ENCODE measurements at regions not wholly inside any gene's neighbourhood (a gene's known extent, or its start where the extent isn't known, plus 50 kb on each side); places are given as distances from the start of the nearest gene placed in this dataset.

DNA sequence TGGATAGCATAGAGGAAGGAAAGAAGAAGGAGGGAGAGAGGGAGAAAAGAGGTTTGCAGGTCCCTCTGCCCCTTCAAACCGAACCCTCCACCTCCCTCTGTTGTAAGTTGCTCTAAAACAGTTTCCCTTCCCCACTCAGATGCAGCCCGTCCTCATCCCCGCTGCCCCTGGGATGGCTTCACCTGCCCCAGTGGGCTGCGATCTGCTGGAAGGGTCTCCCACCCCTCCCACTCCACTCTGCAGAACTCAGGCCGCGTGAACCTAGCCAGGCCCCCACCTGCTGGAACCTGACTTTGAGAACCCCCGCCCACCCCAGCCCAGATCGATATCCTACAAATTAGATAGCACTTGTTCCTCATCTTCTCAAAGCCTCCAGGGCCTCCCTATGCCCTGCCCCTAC is 190.8 kb downstream of the DLL1 start:
- H3K9me3 Mint-ChIP-seq: peaks cover 19% of the 10 kb centered on the region
- no peak for ATAC-seq

DNA sequence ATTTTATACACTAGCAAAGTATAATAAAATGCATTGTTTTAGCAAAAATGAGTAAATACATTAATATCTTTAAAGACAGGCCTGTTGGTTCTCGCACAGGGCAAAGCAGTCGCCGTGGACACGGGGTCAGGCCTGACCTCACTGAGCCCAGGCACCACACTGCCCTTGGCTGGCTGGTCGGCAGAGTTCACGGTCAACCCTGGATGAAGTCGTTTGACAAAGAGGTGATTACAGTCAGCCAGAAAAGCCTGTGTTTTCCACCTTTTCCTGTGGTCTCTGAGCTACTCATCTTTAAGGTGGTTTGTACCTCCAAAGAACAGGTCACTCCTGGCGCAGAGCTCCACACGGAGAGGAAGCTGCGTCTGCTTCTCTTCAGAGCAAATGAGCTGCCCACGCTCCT is 191.5 kb downstream of the DLL1 start:
- DNase-seq (ENCODE audit: low spot score) (no peak), ATAC-seq (no peak)
- CTCF ChIA-PET: no interaction called here
- H3K9me3 Mint-ChIP-seq: peaks cover 16% of the 10 kb centered on the region
- no peak overlapping the region for H3K27ac Mint-ChIP-seq
- H3K4me3 Mint-ChIP-seq: no peak overlapping the region
- no peak for TF ChIP-seq SP1 (CRISPR knock-in tag; conservative IDR thresholded peaks at IDR 0.05)
- POLR2A ChIA-PET: no interaction called here
- H3K27me3 Mint-ChIP-seq (ENCODE audit: low read depth): no peaks in the 10 kb centered on the region; the same call in 1 of the 2 replicates
- peaks cover 15% of the 10 kb centered on the region for H3K4me1 Mint-ChIP-seq
- H3K36me3 Mint-ChIP-seq: peaks cover 9% of the 10 kb centered on the region

More for the DNA sequence above, 190.8 kb downstream of the DLL1 start:
- Mint-ChIP-seq H3K27ac (no peak overlapping the region), H3K36me3 (peaks cover 9% of the 10 kb centered on the region), H3K4me3 (no peak overlapping the region), H3K4me1 (peaks cover 15% of the 10 kb centered on the region), H3K27me3 (ENCODE audit: low read depth) (no peaks in the 10 kb centered on the region; the same call in 1 of the 2 replicates)
- no peak for DNase-seq (ENCODE audit: low spot score)
- TF ChIP-seq SOX15 (CRISPR knock-in tag; IDR thresholded peaks at IDR 0.05) (no peak), ZNF232 (CRISPR knock-in tag; IDR thresholded peaks at IDR 0.05) (no peak), SMAD4 (CRISPR knock-in tag; IDR thresholded peaks at IDR 0.05) (no peak), OVOL2 (CRISPR knock-in tag; IDR thresholded peaks at IDR 0.05; ENCODE audit: borderline replicate concordance) (no peak), ZNF671 (CRISPR knock-in tag; IDR thresholded peaks at IDR 0.05) (no peak), CREB1 (CRISPR knock-in tag; IDR thresholded peaks at IDR 0.05) (no peak), EMX1 (CRISPR knock-in tag; IDR thresholded peaks at IDR 0.05) (no peak)
- TF ChIP-seq, protein P1, sequence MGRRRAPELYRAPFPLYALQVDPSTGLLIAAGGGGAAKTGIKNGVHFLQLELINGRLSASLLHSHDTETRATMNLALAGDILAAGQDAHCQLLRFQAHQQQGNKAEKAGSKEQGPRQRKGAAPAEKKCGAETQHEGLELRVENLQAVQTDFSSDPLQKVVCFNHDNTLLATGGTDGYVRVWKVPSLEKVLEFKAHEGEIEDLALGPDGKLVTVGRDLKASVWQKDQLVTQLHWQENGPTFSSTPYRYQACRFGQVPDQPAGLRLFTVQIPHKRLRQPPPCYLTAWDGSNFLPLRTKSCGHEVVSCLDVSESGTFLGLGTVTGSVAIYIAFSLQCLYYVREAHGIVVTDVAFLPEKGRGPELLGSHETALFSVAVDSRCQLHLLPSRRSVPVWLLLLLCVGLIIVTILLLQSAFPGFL (CRISPR knock-in tag; IDR thresholded peaks at IDR 0.05; ENCODE audit: borderline replicate concordance): no peak
- TF ChIP-seq, protein P2, sequence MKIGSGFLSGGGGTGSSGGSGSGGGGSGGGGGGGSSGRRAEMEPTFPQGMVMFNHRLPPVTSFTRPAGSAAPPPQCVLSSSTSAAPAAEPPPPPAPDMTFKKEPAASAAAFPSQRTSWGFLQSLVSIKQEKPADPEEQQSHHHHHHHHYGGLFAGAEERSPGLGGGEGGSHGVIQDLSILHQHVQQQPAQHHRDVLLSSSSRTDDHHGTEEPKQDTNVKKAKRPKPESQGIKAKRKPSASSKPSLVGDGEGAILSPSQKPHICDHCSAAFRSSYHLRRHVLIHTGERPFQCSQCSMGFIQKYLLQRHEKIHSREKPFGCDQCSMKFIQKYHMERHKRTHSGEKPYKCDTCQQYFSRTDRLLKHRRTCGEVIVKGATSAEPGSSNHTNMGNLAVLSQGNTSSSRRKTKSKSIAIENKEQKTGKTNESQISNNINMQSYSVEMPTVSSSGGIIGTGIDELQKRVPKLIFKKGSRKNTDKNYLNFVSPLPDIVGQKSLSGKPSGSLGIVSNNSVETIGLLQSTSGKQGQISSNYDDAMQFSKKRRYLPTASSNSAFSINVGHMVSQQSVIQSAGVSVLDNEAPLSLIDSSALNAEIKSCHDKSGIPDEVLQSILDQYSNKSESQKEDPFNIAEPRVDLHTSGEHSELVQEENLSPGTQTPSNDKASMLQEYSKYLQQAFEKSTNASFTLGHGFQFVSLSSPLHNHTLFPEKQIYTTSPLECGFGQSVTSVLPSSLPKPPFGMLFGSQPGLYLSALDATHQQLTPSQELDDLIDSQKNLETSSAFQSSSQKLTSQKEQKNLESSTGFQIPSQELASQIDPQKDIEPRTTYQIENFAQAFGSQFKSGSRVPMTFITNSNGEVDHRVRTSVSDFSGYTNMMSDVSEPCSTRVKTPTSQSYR (CRISPR knock-in tag; IDR thresholded peaks at IDR 0.05): no peak
- TF ChIP-seq, protein P3, sequence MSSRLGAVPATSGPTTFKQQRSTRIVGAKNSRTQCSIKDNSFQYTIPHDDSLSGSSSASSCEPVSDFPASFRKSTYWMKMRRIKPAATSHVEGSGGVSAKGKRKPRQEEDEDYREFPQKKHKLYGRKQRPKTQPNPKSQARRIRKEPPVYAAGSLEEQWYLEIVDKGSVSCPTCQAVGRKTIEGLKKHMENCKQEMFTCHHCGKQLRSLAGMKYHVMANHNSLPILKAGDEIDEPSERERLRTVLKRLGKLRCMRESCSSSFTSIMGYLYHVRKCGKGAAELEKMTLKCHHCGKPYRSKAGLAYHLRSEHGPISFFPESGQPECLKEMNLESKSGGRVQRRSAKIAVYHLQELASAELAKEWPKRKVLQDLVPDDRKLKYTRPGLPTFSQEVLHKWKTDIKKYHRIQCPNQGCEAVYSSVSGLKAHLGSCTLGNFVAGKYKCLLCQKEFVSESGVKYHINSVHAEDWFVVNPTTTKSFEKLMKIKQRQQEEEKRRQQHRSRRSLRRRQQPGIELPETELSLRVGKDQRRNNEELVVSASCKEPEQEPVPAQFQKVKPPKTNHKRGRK (CRISPR knock-in tag; IDR thresholded peaks at IDR 0.05; ENCODE audit: borderline replicate concordance): no peak
- ChIA-PET POLR2A (no interaction called here), CTCF (interaction anchor here (0.7 kb wide), 1 partner anchor 52 kb away, joined by 5 read pairs; no protein-coding TSS in a partner anchor)

DNA sequence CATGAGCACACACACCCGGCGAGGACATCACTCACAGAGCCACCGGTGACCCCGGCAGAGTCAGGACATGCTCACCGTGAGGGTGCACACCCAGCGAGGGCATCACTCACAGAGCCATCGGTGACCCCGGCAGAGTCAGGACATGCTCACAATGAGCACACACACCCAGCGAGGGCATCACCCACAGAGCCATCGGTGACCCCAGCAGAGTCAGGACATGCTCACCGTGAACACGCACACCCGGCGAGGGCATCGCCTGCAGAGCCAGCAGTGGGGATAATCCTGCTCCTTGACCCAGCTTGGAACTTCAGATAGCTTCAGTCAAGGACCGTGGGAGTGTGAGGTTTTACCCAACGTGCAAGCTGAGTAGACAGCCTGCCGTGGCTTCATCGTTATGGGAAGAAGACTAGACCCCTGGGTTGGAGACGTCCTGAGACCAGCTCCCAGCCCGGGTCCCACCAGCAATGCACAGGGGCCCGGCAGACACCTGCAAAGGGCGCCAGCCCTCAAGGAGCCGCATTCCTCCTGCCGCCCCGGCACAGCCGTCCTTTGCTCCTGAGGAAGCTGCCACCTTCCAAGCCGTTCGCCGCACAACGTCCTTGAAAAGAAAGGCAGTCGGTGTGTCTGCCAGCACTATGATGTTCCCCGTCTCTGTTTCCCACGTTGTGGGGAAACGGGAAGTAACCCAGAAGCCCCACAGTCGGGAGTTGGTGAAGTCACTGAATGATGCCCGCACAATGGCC is 192.3 kb downstream of the DLL1 start:
- Mint-ChIP-seq H3K4me3 (no peak overlapping the region), H3K27ac (no peak overlapping the region), H3K27me3 (ENCODE audit: low read depth) (no peaks in the 10 kb centered on the region; the same call in 1 of the 2 replicates), H3K36me3 (peaks cover 9% of the 10 kb centered on the region), H3K9me3 (peaks cover 16% of the 10 kb centered on the region), H3K4me1 (peaks cover 15% of the 10 kb centered on the region)
- TF ChIP-seq SMAD3 (CRISPR knock-in tag; IDR thresholded peaks at IDR 0.05; ENCODE audit: borderline replicate concordance) (no peak), HMGA2 (CRISPR knock-in tag; IDR thresholded peaks at IDR 0.05) (no peak), ZNF423 (CRISPR knock-in tag; IDR thresholded peaks at IDR 0.05) (no peak)
- TF ChIP-seq, protein P4, sequence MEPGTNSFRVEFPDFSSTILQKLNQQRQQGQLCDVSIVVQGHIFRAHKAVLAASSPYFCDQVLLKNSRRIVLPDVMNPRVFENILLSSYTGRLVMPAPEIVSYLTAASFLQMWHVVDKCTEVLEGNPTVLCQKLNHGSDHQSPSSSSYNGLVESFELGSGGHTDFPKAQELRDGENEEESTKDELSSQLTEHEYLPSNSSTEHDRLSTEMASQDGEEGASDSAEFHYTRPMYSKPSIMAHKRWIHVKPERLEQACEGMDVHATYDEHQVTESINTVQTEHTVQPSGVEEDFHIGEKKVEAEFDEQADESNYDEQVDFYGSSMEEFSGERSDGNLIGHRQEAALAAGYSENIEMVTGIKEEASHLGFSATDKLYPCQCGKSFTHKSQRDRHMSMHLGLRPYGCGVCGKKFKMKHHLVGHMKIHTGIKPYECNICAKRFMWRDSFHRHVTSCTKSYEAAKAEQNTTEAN (CRISPR knock-in tag; IDR thresholded peaks at IDR 0.05): no peak
- ChIA-PET POLR2A (no interaction called here), CTCF (no interaction called here)
- no peak for ATAC-seq
- DNase-seq (ENCODE audit: low spot score): no peak

Data from WTC11 (cell line).